ENCODE measurements at regions not wholly inside any gene's neighbourhood (a gene's known extent, or its start where the extent isn't known, plus 50 kb on each side); places are given as distances from the start of the nearest gene placed in this dataset.

DNA sequence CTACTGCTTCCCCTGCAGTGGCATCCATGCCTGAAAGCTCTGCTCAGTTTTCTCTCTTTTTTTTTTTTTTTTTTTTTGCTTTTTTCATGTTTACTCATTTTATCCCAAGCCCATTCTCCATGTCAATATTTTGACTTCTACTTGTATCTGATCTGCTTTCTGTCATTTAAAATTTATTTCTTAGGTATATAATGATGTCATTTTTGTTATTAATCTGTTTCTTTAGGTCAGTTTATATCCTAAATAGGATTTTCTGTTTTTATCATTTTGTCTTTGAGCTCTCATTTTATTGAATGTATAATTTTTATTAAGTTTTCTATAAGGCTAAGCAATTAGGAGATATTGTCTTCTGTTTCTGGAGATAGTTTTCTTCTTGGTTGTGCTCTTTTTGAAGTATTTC is 138.5 kb upstream of the PMEPA1 start:
- no peak for DNase-seq
- Histone ChIP-seq H3K36me3 (no peaks in the 10 kb centered on the region), H3K9me3 (replicated peaks) (peaks cover 8% of the 10 kb centered on the region), H3K27me3 (ENCODE audit: low read depth) (peaks cover 17% of the 10 kb centered on the region), H3K4me1 (no peaks in the 10 kb centered on the region), H3K4me3 (no peak overlapping the region), H3K27ac (replicated peaks) (no peak overlapping the region)
- intact Hi-C loops (cut with micrococcal nuclease) = no loop called here
- TF ChIP-seq, protein P1, sequence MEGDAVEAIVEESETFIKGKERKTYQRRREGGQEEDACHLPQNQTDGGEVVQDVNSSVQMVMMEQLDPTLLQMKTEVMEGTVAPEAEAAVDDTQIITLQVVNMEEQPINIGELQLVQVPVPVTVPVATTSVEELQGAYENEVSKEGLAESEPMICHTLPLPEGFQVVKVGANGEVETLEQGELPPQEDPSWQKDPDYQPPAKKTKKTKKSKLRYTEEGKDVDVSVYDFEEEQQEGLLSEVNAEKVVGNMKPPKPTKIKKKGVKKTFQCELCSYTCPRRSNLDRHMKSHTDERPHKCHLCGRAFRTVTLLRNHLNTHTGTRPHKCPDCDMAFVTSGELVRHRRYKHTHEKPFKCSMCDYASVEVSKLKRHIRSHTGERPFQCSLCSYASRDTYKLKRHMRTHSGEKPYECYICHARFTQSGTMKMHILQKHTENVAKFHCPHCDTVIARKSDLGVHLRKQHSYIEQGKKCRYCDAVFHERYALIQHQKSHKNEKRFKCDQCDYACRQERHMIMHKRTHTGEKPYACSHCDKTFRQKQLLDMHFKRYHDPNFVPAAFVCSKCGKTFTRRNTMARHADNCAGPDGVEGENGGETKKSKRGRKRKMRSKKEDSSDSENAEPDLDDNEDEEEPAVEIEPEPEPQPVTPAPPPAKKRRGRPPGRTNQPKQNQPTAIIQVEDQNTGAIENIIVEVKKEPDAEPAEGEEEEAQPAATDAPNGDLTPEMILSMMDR (IDR thresholded peaks at IDR 0.05; ENCODE audit: borderline replicate concordance) = no peak

DNA sequence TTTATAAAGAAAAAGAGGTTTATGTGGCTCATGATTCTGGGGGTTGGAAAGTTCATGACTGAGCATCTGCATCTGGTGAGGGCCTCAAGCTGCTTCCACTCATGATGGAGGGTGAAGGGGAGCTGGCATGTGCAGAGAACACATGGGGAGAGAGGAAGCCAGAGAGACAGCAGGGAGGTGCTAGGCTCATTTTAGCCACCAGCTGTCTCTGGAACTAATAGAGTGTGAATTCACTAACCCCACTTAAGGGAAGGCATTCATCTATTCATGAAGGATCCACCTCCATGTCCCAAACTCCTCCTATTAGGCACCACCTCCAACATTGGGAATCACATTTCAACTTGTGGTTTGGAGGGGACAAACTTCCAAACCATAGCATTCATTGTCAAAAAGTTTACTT is 137.3 kb upstream of the PMEPA1 start:
- H3K4me3 ChIP-seq = no peak overlapping the region
- DNase-seq = no peak
- intact Hi-C loops (cut with micrococcal nuclease) = no loop called here
- TF ChIP-seq, protein P1 (IDR thresholded peaks at IDR 0.05; ENCODE audit: borderline replicate concordance) = no peak
- peaks cover 17% of the 10 kb centered on the region for H3K27me3 ChIP-seq (ENCODE audit: low read depth)
- peaks cover 8% of the 10 kb centered on the region for H3K9me3 ChIP-seq (replicated peaks)
- H3K36me3 ChIP-seq = no peaks in the 10 kb centered on the region
- H3K27ac ChIP-seq (replicated peaks) = no peak overlapping the region
- no peaks in the 10 kb centered on the region for H3K4me1 ChIP-seq

DNA sequence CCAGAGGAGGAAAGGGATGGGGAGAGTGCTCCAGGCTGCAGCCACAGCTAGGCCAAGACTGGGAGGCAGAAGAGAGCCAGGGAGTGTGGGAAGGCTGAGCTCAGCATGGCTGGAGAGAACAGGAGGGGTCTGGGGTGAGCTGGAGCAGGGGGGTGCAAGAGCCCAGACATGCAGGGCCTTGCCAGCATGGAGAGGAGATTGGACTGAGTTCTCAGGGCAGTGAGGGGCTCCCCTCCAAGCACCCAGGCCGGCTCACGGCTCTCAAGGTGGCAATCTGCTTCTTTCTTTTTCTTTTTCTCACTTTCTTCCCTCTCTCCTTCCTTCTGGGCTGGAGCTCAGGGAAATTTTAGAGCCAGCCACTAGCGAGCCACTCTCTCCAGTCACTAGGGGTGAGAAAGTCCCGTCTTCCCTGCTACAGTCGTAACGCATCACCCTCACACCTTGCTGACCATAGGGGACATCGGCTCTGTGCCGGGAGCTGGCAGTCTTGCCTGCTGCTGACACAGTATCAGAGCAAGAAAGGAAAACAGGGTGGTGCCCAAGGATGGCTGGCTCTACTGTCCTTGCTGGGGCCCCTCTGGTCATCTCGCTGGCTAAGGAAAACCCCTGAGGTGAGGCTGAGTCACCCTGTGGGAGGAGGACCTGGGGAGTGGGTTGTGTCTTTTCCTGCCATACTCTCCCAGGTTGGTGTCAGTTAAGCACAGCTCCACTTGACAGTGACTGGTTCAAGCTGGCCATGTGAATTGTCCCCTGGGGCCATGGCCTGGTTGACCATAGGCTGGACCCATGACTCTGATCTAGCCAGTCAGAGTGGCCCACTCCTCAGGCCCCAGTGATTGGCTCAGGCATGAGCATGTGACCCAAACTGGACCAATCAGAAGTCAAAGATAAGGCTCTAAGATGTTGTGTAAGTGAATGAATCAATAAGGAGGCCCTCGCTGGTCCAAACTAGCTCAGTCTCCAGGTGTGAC is 135.1 kb upstream of the PMEPA1 start:
- no peak overlapping the region for H3K4me3 ChIP-seq
- TF ChIP-seq, protein P1 (IDR thresholded peaks at IDR 0.05; ENCODE audit: borderline replicate concordance) = no peak
- no peaks in the 10 kb centered on the region for H3K4me1 ChIP-seq
- H3K36me3 ChIP-seq = no peaks in the 10 kb centered on the region
- no peak overlapping the region for H3K27ac ChIP-seq (replicated peaks)
- no peak for DNase-seq
- intact Hi-C loops (cut with micrococcal nuclease) = no loop called here
- peaks cover 2% of the 10 kb centered on the region for H3K27me3 ChIP-seq (ENCODE audit: low read depth)
- peaks cover 8% of the 10 kb centered on the region for H3K9me3 ChIP-seq (replicated peaks)

DNA sequence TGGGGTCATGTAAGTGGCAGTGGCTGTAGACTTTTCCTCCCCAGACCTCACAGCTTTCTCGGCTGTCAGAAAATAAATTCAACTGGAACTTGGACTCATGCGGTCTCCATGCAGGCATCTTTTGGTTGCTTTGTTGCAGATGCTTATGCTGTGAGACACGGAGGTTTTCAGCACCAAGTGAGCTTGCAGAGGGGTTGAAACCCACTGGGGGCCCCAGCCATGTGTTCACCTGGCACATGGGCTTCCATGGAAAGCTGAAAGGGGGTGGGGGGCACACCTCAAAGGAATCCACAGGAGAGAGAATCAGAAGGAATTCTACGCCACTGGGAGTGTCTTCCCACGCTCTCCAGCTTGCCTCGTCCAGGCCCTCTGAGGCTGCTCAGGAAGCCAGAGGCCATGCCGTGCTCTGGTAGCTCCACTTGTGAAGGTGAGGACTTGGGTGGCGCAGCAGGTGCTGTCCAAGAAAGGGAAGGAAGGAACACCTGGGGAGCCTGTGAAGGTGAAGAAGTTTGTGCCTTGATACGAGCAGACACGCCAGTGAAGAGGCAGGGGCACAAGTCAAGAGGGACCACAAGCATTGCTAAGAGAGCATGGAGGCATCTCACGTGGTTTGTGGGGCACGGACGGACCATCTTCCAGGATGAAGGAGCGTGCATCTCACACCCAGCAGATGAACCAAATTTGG is 134.3 kb upstream of the PMEPA1 start:
- no peak overlapping the region for H3K27ac ChIP-seq (replicated peaks)
- H3K4me1 ChIP-seq = peaks cover under 1% of the 10 kb centered on the region
- H3K36me3 ChIP-seq = no peaks in the 10 kb centered on the region
- intact Hi-C loops (cut with micrococcal nuclease) = no loop called here
- no peak for DNase-seq
- TF ChIP-seq, protein P1 (IDR thresholded peaks at IDR 0.05; ENCODE audit: borderline replicate concordance) = no peak
- H3K9me3 ChIP-seq (replicated peaks) = peaks cover 8% of the 10 kb centered on the region
- H3K27me3 ChIP-seq (ENCODE audit: low read depth) = no peaks in the 10 kb centered on the region
- H3K4me3 ChIP-seq = no peak overlapping the region

GRCh38 chr20:57842720-57843119 is 132.9 kb upstream of the PMEPA1 start:
- H3K9me3 ChIP-seq (replicated peaks) = peaks cover 8% of the 10 kb centered on the region
- H3K4me3 ChIP-seq = no peak overlapping the region
- no peak for DNase-seq
- peaks cover 5% of the 10 kb centered on the region for H3K4me1 ChIP-seq
- H3K27ac ChIP-seq (replicated peaks) = no peak overlapping the region
- intact Hi-C loops (cut with micrococcal nuclease) = no loop called here
- H3K27me3 ChIP-seq (ENCODE audit: low read depth) = no peaks in the 10 kb centered on the region
- TF ChIP-seq, protein P1 (IDR thresholded peaks at IDR 0.05; ENCODE audit: borderline replicate concordance) = no peak
- H3K36me3 ChIP-seq = no peaks in the 10 kb centered on the region

Data from left ventricle myocardium inferior (tissue), 1 donor.